Spleen (tissue), 7 donors: ENCODE measurements at regions not wholly inside any gene's neighbourhood (a gene's known extent, or its start where the extent isn't known, plus 50 kb on each side); places are given as distances from the start of the nearest gene placed in this dataset.

Experiments
- POLR2A ChIP-seq, 3 donors: fragments of 450-650 bp; IDR thresholded peaks; one replicate each; pipeline ENCODE4 v1.5.1; 2017; ENCODE audit warnings: antibody characterized with exemption in 3 of 3, mild to moderate bottlenecking in 1 of 3
- POLR2AphosphoS5 ChIP-seq, 3 donors: sonication (generic); formaldehyde crosslinking; IDR thresholded peaks; one replicate each; pipeline ENCODE4 v1.5.1; 2017; ENCODE audit warnings: antibody characterized with exemption in 3 of 3
- TF ChIP-seq, protein P1 (sequence below), 11 experiments: fragments of 200-600 bp in 7 of 11; fragments of 450-650 bp in 4 of 11; sonication (generic) in 4 of 11; IDR thresholded peaks in 8 of 11; conservative IDR thresholded peaks in 3 of 11; 1 replicate in 7 of 11; 2 replicates in 4 of 11; pipeline versions ENCODE4 v1.4.0 to v1.8.0; 2016 to 2021; ENCODE audit warnings: antibody characterized with exemption in 11 of 11, inconsistent platforms in 4 of 11, mild to moderate bottlenecking in 1 of 11
- donor health status: DM: no; HTN: no; CAD: no; lungs with moderate emphysema.
- donor health status: DM: no; HTN: no; CAD: no.
- donor health status: DM: no; HTN: no; CAD: no.

GRCh38 chr17:63366241-63366566, 79.9 kb downstream of the CYB561 start:
- TF ChIP-seq POLR2A (IDR thresholded peaks at IDR 0.05) (no peak), POLR2AphosphoS5 (IDR thresholded peaks at IDR 0.05) (no peak)
- TF ChIP-seq, protein P1, sequence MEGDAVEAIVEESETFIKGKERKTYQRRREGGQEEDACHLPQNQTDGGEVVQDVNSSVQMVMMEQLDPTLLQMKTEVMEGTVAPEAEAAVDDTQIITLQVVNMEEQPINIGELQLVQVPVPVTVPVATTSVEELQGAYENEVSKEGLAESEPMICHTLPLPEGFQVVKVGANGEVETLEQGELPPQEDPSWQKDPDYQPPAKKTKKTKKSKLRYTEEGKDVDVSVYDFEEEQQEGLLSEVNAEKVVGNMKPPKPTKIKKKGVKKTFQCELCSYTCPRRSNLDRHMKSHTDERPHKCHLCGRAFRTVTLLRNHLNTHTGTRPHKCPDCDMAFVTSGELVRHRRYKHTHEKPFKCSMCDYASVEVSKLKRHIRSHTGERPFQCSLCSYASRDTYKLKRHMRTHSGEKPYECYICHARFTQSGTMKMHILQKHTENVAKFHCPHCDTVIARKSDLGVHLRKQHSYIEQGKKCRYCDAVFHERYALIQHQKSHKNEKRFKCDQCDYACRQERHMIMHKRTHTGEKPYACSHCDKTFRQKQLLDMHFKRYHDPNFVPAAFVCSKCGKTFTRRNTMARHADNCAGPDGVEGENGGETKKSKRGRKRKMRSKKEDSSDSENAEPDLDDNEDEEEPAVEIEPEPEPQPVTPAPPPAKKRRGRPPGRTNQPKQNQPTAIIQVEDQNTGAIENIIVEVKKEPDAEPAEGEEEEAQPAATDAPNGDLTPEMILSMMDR (IDR thresholded peaks at IDR 0.05 in 8 of 11, conservative IDR thresholded peaks at IDR 0.05 in 3 of 11), result no peak
